T-helper 2 cell (primary cell): ENCODE measurements at regions not wholly inside any gene's neighbourhood (a gene's known extent, or its start where the extent isn't known, plus 50 kb on each side); places are given as distances from the start of the nearest gene placed in this dataset.
"Not testable (repeated sequence)": the region's sequence is repeated elsewhere in the genome, so short reads cannot be mapped to it uniquely, and the experiment has no call there.

ENCODE experiments used
- DNase-seq, 5 experiments: peaks; one replicate each; pipeline versions ENCODE4 v3.0.0 to v3.0.0-alpha.2; 2012 to 2022

GRCh38 chr5:62043289-62044280 lies 262.4 kb upstream of the KIF2A start:
- DNase-seq: no peak

GRCh38 chr5:62044989-62045388 lies 261.0 kb upstream of the KIF2A start:
- no peak for DNase-seq

- DNase-seq: no peak
These were observed 259.8 kb upstream of the KIF2A start for GRCh38 chr5:62046191-62046590.

GRCh38 chr5:62051747-62052146 lies 254.3 kb upstream of the KIF2A start:
- no peak for DNase-seq

- DNase-seq: no peak
These were observed 246.0 kb upstream of the KIF2A start for GRCh38 chr5:62059960-62060359.

- no peak for DNase-seq
These were observed 241.0 kb upstream of the KIF2A start for GRCh38 chr5:62065050-62065449.

GRCh38 chr5:62066761-62067277 lies 239.2 kb upstream of the KIF2A start:
- no peak for DNase-seq

- no peak for DNase-seq
These were observed 237.5 kb upstream of the KIF2A start for GRCh38 chr5:62068554-62068953.

GRCh38 chr5:62077387-62077786 lies 228.6 kb upstream of the KIF2A start:
- DNase-seq: no peak

GRCh38 chr5:62077823-62078550 lies 228.0 kb upstream of the KIF2A start:
- peak in 1 of 5 experiments; percentile 14 for DNase-seq

- no peak for DNase-seq
These were observed 223.6 kb upstream of the KIF2A start for GRCh38 chr5:62082370-62082801.

- DNase-seq: no peak
These were observed 222.8 kb upstream of the KIF2A start for GRCh38 chr5:62083247-62083646.

GRCh38 chr5:62083661-62084060 lies 222.3 kb upstream of the KIF2A start:
- DNase-seq: no peak

GRCh38 chr5:62084391-62084790 lies 221.6 kb upstream of the KIF2A start:
- DNase-seq: no peak

- no peak for DNase-seq
These were observed 215.1 kb upstream of the KIF2A start for GRCh38 chr5:62090953-62091352.

GRCh38 chr5:62093411-62093810 lies 212.6 kb upstream of the KIF2A start:
- no peak for DNase-seq

- no peak for DNase-seq
These were observed 212.0 kb upstream of the KIF2A start for GRCh38 chr5:62093976-62094375.

- no peak for DNase-seq
These were observed 208.6 kb upstream of the KIF2A start for GRCh38 chr5:62097361-62097760.

- DNase-seq: no peak
These were observed 205.8 kb upstream of the KIF2A start for GRCh38 chr5:62100201-62100600.

GRCh38 chr5:62103863-62104262 lies 202.1 kb upstream of the KIF2A start:
- DNase-seq: not testable (repeated sequence)

GRCh38 chr5:62111428-62111827 lies 194.6 kb upstream of the KIF2A start:
- DNase-seq: no peak

GRCh38 chr5:62112689-62113228 lies 193.2 kb upstream of the KIF2A start:
- no peak for DNase-seq

- no peak for DNase-seq
These were observed 191.0 kb upstream of the KIF2A start for GRCh38 chr5:62115014-62115413.
